ENCODE measurements at regions not wholly inside any gene's neighbourhood (a gene's known extent, or its start where the extent isn't known, plus 50 kb on each side); places are given as distances from the start of the nearest gene placed in this dataset.

DNA sequence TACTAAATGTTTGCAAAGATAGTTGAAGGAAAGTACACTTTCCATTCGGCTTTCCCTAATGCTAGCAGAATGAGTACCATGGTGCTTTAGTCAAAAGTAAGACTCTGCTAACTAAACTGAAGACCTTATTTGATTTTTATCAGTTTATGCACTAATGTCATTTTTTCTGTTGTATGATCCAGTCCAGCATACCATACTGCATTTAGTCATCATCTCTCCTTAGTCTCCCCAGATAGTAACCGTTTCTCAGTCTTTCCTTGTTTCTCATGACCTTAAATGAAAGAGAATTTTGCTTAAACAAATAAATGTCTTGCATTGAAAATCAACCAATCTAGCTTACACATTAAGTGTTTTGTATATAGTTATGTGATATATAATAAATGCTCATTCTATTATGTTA is 529.5 kb upstream of the SEMA3D start:
- Histone ChIP-seq H3K27me3 (ENCODE audit: control insufficient read depth in 1 of 2, insufficient read depth in 2 of 2, low read length in 2 of 2) (no peaks in the 10 kb centered on the region), H3K36me3 (ENCODE audit: insufficient read depth, low read length) (no peaks in the 10 kb centered on the region), H3K27ac (ENCODE audit: low read depth in 1 of 2, low read length in 2 of 2) (no peak overlapping the region), H3K4me3 (ENCODE audit: low read length) (no peak overlapping the region), H3K9me3 (ENCODE audit: control insufficient read depth in 1 of 2, insufficient read depth in 1 of 2, low read length in 2 of 2) (peaks cover 0 to 8% of the 10 kb centered on the region in 2 experiments), H3K4me1 (ENCODE audit: insufficient read depth, low read length) (no peaks in the 10 kb centered on the region)
- ChIA-PET CTCF (no interaction called here), POLR2A (no interaction called here)
- Mint-ChIP-seq H3K36me3 (ENCODE audit: low read depth) (no peaks in the 10 kb centered on the region), H3K27ac (no peak overlapping the region), H3K27me3 (no peaks in the 10 kb centered on the region), H3K4me1 (ENCODE audit: low read depth) (no peaks in the 10 kb centered on the region), H3K4me3 (no peak overlapping the region), H3K9me3 (no peaks in the 10 kb centered on the region)
- TF ChIP-seq, protein P1, sequence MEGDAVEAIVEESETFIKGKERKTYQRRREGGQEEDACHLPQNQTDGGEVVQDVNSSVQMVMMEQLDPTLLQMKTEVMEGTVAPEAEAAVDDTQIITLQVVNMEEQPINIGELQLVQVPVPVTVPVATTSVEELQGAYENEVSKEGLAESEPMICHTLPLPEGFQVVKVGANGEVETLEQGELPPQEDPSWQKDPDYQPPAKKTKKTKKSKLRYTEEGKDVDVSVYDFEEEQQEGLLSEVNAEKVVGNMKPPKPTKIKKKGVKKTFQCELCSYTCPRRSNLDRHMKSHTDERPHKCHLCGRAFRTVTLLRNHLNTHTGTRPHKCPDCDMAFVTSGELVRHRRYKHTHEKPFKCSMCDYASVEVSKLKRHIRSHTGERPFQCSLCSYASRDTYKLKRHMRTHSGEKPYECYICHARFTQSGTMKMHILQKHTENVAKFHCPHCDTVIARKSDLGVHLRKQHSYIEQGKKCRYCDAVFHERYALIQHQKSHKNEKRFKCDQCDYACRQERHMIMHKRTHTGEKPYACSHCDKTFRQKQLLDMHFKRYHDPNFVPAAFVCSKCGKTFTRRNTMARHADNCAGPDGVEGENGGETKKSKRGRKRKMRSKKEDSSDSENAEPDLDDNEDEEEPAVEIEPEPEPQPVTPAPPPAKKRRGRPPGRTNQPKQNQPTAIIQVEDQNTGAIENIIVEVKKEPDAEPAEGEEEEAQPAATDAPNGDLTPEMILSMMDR (IDR thresholded peaks at IDR 0.05), result no peak
- intact Hi-C loops (cut with DNase I, micrococcal nuclease), result no loop called here
- no peak for DNase-seq
- ATAC-seq (ENCODE audit: poor library complexity), result no peak

DNA sequence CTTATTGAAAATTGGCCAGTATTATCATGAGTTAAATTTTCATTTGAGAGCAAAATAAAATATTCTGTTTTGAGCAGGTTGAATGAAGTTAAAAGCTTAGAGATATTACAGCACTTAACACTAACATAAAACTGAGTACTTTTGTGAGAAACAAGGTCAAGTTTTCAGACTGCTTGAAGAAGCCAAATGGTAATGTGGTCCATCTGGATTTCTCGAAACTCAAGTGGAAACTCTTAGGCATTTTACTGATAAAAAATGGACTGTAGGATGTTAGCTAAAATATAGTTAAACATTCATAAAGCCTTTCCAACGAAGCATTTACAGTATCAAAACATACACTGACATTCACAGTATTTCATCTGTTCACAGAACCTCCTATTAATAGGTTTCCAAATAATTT is 528.1 kb upstream of the SEMA3D start:
- Mint-ChIP-seq H3K36me3 (ENCODE audit: low read depth) (no peaks in the 10 kb centered on the region), H3K4me1 (ENCODE audit: low read depth) (no peaks in the 10 kb centered on the region), H3K4me3 (no peak overlapping the region), H3K9me3 (no peaks in the 10 kb centered on the region), H3K27ac (no peak overlapping the region), H3K27me3 (no peaks in the 10 kb centered on the region)
- POLR2A ChIA-PET, result no interaction called here
- ATAC-seq (ENCODE audit: poor library complexity), result no peak
- Histone ChIP-seq H3K4me1 (ENCODE audit: insufficient read depth, low read length) (no peaks in the 10 kb centered on the region), H3K27me3 (ENCODE audit: control insufficient read depth in 1 of 2, insufficient read depth in 2 of 2, low read length in 2 of 2) (no peaks in the 10 kb centered on the region), H3K27ac (ENCODE audit: low read depth in 1 of 2, low read length in 2 of 2) (no peak overlapping the region), H3K4me3 (ENCODE audit: low read length) (no peak overlapping the region), H3K36me3 (ENCODE audit: insufficient read depth, low read length) (no peaks in the 10 kb centered on the region), H3K9me3 (ENCODE audit: control insufficient read depth in 1 of 2, insufficient read depth in 1 of 2, low read length in 2 of 2) (peaks cover 0 to 8% of the 10 kb centered on the region in 2 experiments)
- TF ChIP-seq, protein P1 (IDR thresholded peaks at IDR 0.05), result no peak
- CTCF ChIA-PET, result no interaction called here
- no peak for DNase-seq
- intact Hi-C loops (cut with DNase I, micrococcal nuclease), result no loop called here

DNA sequence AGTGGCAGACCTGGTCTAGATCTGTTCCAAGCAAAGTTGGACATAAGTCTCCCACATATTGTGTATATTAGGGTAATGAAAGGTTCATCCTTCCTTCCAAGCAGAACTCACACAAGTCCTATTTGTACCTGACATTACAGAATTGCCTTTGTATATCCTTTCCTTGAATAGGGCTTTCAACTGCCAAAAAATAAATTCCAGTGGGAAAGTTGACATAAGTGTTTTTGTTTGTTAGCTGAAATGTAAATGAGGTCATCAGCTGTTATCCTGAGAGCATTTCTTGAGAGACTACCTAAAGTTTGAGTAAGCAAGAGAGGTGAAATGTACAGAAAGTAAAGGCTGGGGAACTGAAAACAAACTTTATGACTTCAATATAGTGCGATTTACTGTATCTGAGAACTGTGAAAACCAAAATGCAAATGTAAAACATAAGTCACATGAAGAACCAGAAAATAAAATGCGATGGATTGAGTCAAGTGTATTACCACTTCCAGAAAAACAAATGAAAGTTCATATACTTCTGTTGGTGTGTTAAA is 527.3 kb upstream of the SEMA3D start:
- H3K4me1 ChIP-seq (ENCODE audit: insufficient read depth, low read length), result no peaks in the 10 kb centered on the region
- Mint-ChIP-seq H3K36me3 (ENCODE audit: low read depth) (no peaks in the 10 kb centered on the region), H3K9me3 (peaks cover under 1% of the 10 kb centered on the region), H3K4me1 (ENCODE audit: low read depth) (no peaks in the 10 kb centered on the region), H3K27ac (no peak overlapping the region), H3K27me3 (no peaks in the 10 kb centered on the region), H3K4me3 (no peak overlapping the region)
- DNase-seq (no peak), ATAC-seq (ENCODE audit: poor library complexity) (no peak)
- peaks cover 0 to 4% of the 10 kb centered on the region in 2 experiments for H3K9me3 ChIP-seq (ENCODE audit: control insufficient read depth in 1 of 2, insufficient read depth in 1 of 2, low read length in 2 of 2)
- POLR2A ChIA-PET, result no interaction called here
- no peaks in the 10 kb centered on the region for H3K27me3 ChIP-seq (ENCODE audit: control insufficient read depth in 1 of 2, insufficient read depth in 2 of 2, low read length in 2 of 2)
- no peak overlapping the region for H3K4me3 ChIP-seq (ENCODE audit: low read length)
- H3K36me3 ChIP-seq (ENCODE audit: insufficient read depth, low read length), result no peaks in the 10 kb centered on the region
- no peak overlapping the region for H3K27ac ChIP-seq (ENCODE audit: low read depth in 1 of 2, low read length in 2 of 2)
- CTCF ChIA-PET, result no interaction called here
- TF ChIP-seq, protein P1 (IDR thresholded peaks at IDR 0.05), result no peak
- intact Hi-C loops (cut with DNase I, micrococcal nuclease), result no loop called here

All from CD4-positive, alpha-beta T cell (primary cell).